ENCODE measurements at regions not wholly inside any gene's neighbourhood (a gene's known extent, or its start where the extent isn't known, plus 50 kb on each side); places are given as distances from the start of the nearest gene placed in this dataset.

- no peak overlapping the region for H3K4me3 ChIP-seq (ENCODE audit: low read length in 2 of 2)
- H3K27me3 ChIP-seq (ENCODE audit: control insufficient read depth in 1 of 2, insufficient read depth in 2 of 2, low read length in 2 of 2) = no peaks in the 10 kb centered on the region
- H3K36me3 ChIP-seq (ENCODE audit: control insufficient read depth in 2 of 2, insufficient read depth in 2 of 2, low read length in 2 of 2) = no peaks in the 10 kb centered on the region
- H3K9ac ChIP-seq (ENCODE audit: low read length in 2 of 2) = no peak overlapping the region
- H3K27ac ChIP-seq (ENCODE audit: low read length) = no peak overlapping the region
- no peaks in the 10 kb centered on the region for H3K4me1 ChIP-seq (ENCODE audit: control insufficient read depth, insufficient read depth, low read length)
- no peaks in the 10 kb centered on the region for H3K9me3 ChIP-seq (ENCODE audit: control insufficient read depth in 2 of 2, low read length in 2 of 2)
Observed at GRCh38 chr15:97490429-97490828, 470.1 kb upstream of the ARRDC4 start.

- Histone ChIP-seq H3K27ac (ENCODE audit: low read length) (no peak overlapping the region), H3K4me3 (ENCODE audit: low read length in 2 of 2) (no peak overlapping the region), H3K9me3 (ENCODE audit: control insufficient read depth in 2 of 2, low read length in 2 of 2) (no peaks in the 10 kb centered on the region), H3K4me1 (ENCODE audit: control insufficient read depth, insufficient read depth, low read length) (no peaks in the 10 kb centered on the region), H3K36me3 (ENCODE audit: control insufficient read depth in 2 of 2, insufficient read depth in 2 of 2, low read length in 2 of 2) (no peaks in the 10 kb centered on the region), H3K9ac (ENCODE audit: low read length in 2 of 2) (no peak overlapping the region), H3K27me3 (ENCODE audit: control insufficient read depth in 1 of 2, insufficient read depth in 2 of 2, low read length in 2 of 2) (no peaks in the 10 kb centered on the region)
Observed at GRCh38 chr15:97501291-97501690, 459.2 kb upstream of the ARRDC4 start.

- no peaks in the 10 kb centered on the region for H3K9me3 ChIP-seq (ENCODE audit: control insufficient read depth in 2 of 2, low read length in 2 of 2)
- H3K9ac ChIP-seq (ENCODE audit: low read length in 2 of 2) = no peak overlapping the region
- no peak overlapping the region for H3K4me3 ChIP-seq (ENCODE audit: low read length in 2 of 2)
- no peaks in the 10 kb centered on the region for H3K27me3 ChIP-seq (ENCODE audit: control insufficient read depth in 1 of 2, insufficient read depth in 2 of 2, low read length in 2 of 2)
- no peak overlapping the region for H3K27ac ChIP-seq (ENCODE audit: low read length)
- no peaks in the 10 kb centered on the region for H3K36me3 ChIP-seq (ENCODE audit: control insufficient read depth in 2 of 2, insufficient read depth in 2 of 2, low read length in 2 of 2)
- H3K4me1 ChIP-seq (ENCODE audit: control insufficient read depth, insufficient read depth, low read length) = no peaks in the 10 kb centered on the region
Observed at GRCh38 chr15:97502038-97502437, 458.5 kb upstream of the ARRDC4 start.

DNA sequence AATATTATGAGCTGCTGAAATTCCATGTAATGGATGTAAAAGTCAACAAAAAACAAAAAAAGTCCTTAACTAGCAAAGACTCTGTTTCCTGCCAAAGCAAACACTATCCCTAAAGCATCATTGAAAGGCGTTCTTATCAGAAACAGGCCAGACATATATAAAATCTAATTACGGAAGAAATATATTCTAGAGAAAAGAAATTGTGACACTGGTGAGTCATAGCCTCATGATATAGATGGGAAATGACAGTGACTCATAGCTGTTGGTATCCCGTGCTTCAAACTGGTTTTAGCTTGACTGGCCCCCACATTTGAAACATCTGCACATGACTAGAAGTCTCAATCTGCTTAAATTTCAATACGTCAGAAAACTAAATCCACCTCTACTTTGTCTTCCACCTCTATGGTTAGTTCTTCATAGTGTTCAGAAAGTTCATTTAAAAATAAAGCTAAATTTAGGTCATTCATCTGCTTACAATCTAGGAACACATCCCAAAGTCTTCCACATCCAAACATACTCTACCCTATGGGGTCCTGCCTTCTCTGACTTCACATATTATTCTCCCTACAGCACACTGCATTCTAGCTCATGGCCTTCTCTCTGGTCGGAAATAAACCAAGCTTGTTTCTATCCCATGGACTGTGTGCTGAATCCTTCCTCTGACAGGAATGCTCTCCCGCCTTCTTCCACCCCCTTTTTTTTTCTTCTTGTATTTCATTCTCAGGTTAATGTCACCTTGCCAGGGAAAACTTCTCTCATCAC lies 456.3 kb upstream of the ARRDC4 start:
- no peak overlapping the region for H3K9ac ChIP-seq (ENCODE audit: low read length in 2 of 2)
- H3K4me3 ChIP-seq (ENCODE audit: low read length in 2 of 2) = no peak overlapping the region
- no peaks in the 10 kb centered on the region for H3K4me1 ChIP-seq (ENCODE audit: control insufficient read depth, insufficient read depth, low read length)
- no peaks in the 10 kb centered on the region for H3K9me3 ChIP-seq (ENCODE audit: control insufficient read depth in 2 of 2, low read length in 2 of 2)
- H3K27ac ChIP-seq (ENCODE audit: low read length) = no peak overlapping the region
- no peaks in the 10 kb centered on the region for H3K27me3 ChIP-seq (ENCODE audit: control insufficient read depth in 1 of 2, insufficient read depth in 2 of 2, low read length in 2 of 2)
- H3K36me3 ChIP-seq (ENCODE audit: control insufficient read depth in 2 of 2, insufficient read depth in 2 of 2, low read length in 2 of 2) = no peaks in the 10 kb centered on the region

DNA sequence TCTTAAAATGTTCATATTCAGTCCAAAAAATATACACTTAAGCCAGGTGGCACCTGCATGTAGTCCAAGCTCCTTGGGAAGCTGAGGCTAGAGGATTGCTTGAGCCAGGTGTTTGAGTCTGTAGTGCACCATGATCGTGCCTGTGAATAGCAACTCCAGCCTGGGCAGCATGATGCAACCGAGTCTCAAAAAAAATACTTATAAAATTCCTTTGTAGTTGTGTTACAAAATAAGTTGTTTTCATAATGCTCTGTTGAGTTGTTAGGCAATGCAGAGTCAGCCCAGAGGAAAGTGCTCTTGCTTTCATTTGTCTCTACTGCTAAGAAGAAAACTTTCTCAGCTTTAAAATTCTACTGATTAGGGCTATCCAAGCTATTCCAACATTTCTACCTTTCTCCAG lies 442.8 kb upstream of the ARRDC4 start:
- Histone ChIP-seq H3K9ac (ENCODE audit: low read length in 2 of 2) (no peak overlapping the region), H3K9me3 (ENCODE audit: control insufficient read depth in 2 of 2, low read length in 2 of 2) (no peaks in the 10 kb centered on the region), H3K27me3 (ENCODE audit: control insufficient read depth in 1 of 2, insufficient read depth in 2 of 2, low read length in 2 of 2) (no peaks in the 10 kb centered on the region), H3K4me1 (ENCODE audit: control insufficient read depth, insufficient read depth, low read length) (peaks cover 5% of the 10 kb centered on the region), H3K27ac (ENCODE audit: low read length) (no peak overlapping the region), H3K36me3 (ENCODE audit: control insufficient read depth in 2 of 2, insufficient read depth in 2 of 2, low read length in 2 of 2) (no peaks in the 10 kb centered on the region), H3K4me3 (ENCODE audit: low read length in 2 of 2) (no peak overlapping the region)

DNA sequence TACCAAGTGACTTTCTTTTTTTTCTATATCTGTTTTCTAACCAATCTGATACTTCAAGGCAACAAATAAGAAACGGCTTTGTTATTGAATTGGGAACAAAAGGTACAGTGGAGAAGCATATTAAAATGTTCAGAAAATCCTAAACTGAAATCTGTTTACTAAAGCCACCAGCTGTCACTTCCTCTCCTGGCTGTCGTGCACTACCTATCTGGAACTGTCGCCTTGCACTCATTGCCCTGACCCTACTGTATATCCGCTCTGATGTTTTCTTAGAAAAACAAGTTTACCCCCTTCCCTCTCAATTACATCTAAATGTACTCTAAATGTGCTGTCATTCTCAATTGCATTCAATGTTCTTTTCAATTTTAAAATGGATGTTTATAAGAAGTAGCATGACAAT lies 439.8 kb upstream of the ARRDC4 start:
- Histone ChIP-seq H3K4me3 (ENCODE audit: low read length in 2 of 2) (no peak overlapping the region), H3K9me3 (ENCODE audit: control insufficient read depth in 2 of 2, low read length in 2 of 2) (no peaks in the 10 kb centered on the region), H3K27ac (ENCODE audit: low read length) (no peak overlapping the region), H3K9ac (ENCODE audit: low read length in 2 of 2) (no peak overlapping the region), H3K36me3 (ENCODE audit: control insufficient read depth in 2 of 2, insufficient read depth in 2 of 2, low read length in 2 of 2) (no peaks in the 10 kb centered on the region), H3K4me1 (ENCODE audit: control insufficient read depth, insufficient read depth, low read length) (peaks cover 5% of the 10 kb centered on the region), H3K27me3 (ENCODE audit: control insufficient read depth in 1 of 2, insufficient read depth in 2 of 2, low read length in 2 of 2) (no peaks in the 10 kb centered on the region)

- peak overlapping the region; percentile 18 for H3K27ac ChIP-seq (ENCODE audit: low read length)
- H3K9me3 ChIP-seq (ENCODE audit: control insufficient read depth in 2 of 2, low read length in 2 of 2) = no peaks in the 10 kb centered on the region
- H3K27me3 ChIP-seq (ENCODE audit: control insufficient read depth in 1 of 2, insufficient read depth in 2 of 2, low read length in 2 of 2) = no peaks in the 10 kb centered on the region
- H3K4me3 ChIP-seq (ENCODE audit: low read length in 2 of 2) = peak overlapping the region; percentile 69 to 75
- peaks cover 5% of the 10 kb centered on the region for H3K4me1 ChIP-seq (ENCODE audit: control insufficient read depth, insufficient read depth, low read length)
- H3K9ac ChIP-seq (ENCODE audit: low read length in 2 of 2) = peak overlapping the region; percentile 21 to 47
- H3K36me3 ChIP-seq (ENCODE audit: control insufficient read depth in 2 of 2, insufficient read depth in 2 of 2, low read length in 2 of 2) = no peaks in the 10 kb centered on the region
Observed at GRCh38 chr15:97521381-97522285, 438.9 kb upstream of the ARRDC4 start.

- peak overlapping the region; percentile 69 to 75 for H3K4me3 ChIP-seq (ENCODE audit: low read length in 2 of 2)
- H3K27ac ChIP-seq (ENCODE audit: low read length) = peak overlapping the region; percentile 18
- no peaks in the 10 kb centered on the region for H3K9me3 ChIP-seq (ENCODE audit: control insufficient read depth in 2 of 2, low read length in 2 of 2)
- H3K9ac ChIP-seq (ENCODE audit: low read length in 2 of 2) = peak overlapping the region; percentile 21 to 47
- no peaks in the 10 kb centered on the region for H3K27me3 ChIP-seq (ENCODE audit: control insufficient read depth in 1 of 2, insufficient read depth in 2 of 2, low read length in 2 of 2)
- H3K36me3 ChIP-seq (ENCODE audit: control insufficient read depth in 2 of 2, insufficient read depth in 2 of 2, low read length in 2 of 2) = no peaks in the 10 kb centered on the region
- peaks cover 5% of the 10 kb centered on the region for H3K4me1 ChIP-seq (ENCODE audit: control insufficient read depth, insufficient read depth, low read length)
Observed at GRCh38 chr15:97522347-97522746, 438.2 kb upstream of the ARRDC4 start.

- peaks cover 5% of the 10 kb centered on the region for H3K4me1 ChIP-seq (ENCODE audit: control insufficient read depth, insufficient read depth, low read length)
- no peak overlapping the region for H3K27ac ChIP-seq (ENCODE audit: low read length)
- H3K9me3 ChIP-seq (ENCODE audit: control insufficient read depth in 2 of 2, low read length in 2 of 2) = no peaks in the 10 kb centered on the region
- H3K9ac ChIP-seq (ENCODE audit: low read length in 2 of 2) = no peak overlapping the region
- H3K4me3 ChIP-seq (ENCODE audit: low read length in 2 of 2) = no peak overlapping the region
- no peaks in the 10 kb centered on the region for H3K27me3 ChIP-seq (ENCODE audit: control insufficient read depth in 1 of 2, insufficient read depth in 2 of 2, low read length in 2 of 2)
- H3K36me3 ChIP-seq (ENCODE audit: control insufficient read depth in 2 of 2, insufficient read depth in 2 of 2, low read length in 2 of 2) = no peaks in the 10 kb centered on the region
Observed at GRCh38 chr15:97525809-97526208, 434.7 kb upstream of the ARRDC4 start.

- no peaks in the 10 kb centered on the region for H3K4me1 ChIP-seq (ENCODE audit: control insufficient read depth, insufficient read depth, low read length)
- no peaks in the 10 kb centered on the region for H3K9me3 ChIP-seq (ENCODE audit: control insufficient read depth in 2 of 2, low read length in 2 of 2)
- no peak overlapping the region for H3K9ac ChIP-seq (ENCODE audit: low read length in 2 of 2)
- no peak overlapping the region for H3K27ac ChIP-seq (ENCODE audit: low read length)
- no peaks in the 10 kb centered on the region for H3K27me3 ChIP-seq (ENCODE audit: control insufficient read depth in 1 of 2, insufficient read depth in 2 of 2, low read length in 2 of 2)
- no peaks in the 10 kb centered on the region for H3K36me3 ChIP-seq (ENCODE audit: control insufficient read depth in 2 of 2, insufficient read depth in 2 of 2, low read length in 2 of 2)
- no peak overlapping the region for H3K4me3 ChIP-seq (ENCODE audit: low read length in 2 of 2)
Observed at GRCh38 chr15:97528238-97528637, 432.3 kb upstream of the ARRDC4 start.

DNA sequence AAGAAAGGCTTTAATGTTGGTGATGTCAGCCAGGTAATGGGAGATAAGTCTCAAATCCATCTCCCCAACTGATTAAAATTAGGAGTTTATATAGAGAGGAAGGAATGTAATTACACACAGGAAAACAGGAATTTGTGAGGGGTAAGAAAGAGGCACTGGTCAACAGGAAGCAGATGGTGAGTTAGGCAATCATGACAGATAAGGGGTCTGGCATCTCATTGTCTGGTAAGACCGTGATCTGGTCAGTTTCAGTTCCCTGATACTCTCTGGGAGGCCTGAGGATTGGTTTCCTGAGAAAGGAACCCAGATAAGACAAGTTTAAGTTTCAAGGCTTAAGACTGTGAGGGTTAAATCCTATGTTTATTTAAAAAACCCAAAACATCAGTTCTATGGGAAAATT lies 414.7 kb upstream of the ARRDC4 start:
- Histone ChIP-seq H3K9me3 (ENCODE audit: control insufficient read depth in 2 of 2, low read length in 2 of 2) (peaks cover 4 to 12% of the 10 kb centered on the region in 2 donors), H3K27me3 (ENCODE audit: control insufficient read depth in 1 of 2, insufficient read depth in 2 of 2, low read length in 2 of 2) (no peaks in the 10 kb centered on the region), H3K9ac (ENCODE audit: low read length in 2 of 2) (no peak overlapping the region), H3K4me1 (ENCODE audit: control insufficient read depth, insufficient read depth, low read length) (no peaks in the 10 kb centered on the region), H3K4me3 (ENCODE audit: low read length in 2 of 2) (no peak overlapping the region), H3K27ac (ENCODE audit: low read length) (no peak overlapping the region), H3K36me3 (ENCODE audit: control insufficient read depth in 2 of 2, insufficient read depth in 2 of 2, low read length in 2 of 2) (no peaks in the 10 kb centered on the region)
